ENCODE measurements at regions not wholly inside any gene's neighbourhood (a gene's known extent, or its start where the extent isn't known, plus 50 kb on each side); places are given as distances from the start of the nearest gene placed in this dataset.
A peak's percentile ranks its signal among the peaks of the same experiment; 100 is the strongest.
"Not testable (repeated sequence)": the region's sequence is repeated elsewhere in the genome, so short reads cannot be mapped to it uniquely, and the experiment has no call there.

DNA sequence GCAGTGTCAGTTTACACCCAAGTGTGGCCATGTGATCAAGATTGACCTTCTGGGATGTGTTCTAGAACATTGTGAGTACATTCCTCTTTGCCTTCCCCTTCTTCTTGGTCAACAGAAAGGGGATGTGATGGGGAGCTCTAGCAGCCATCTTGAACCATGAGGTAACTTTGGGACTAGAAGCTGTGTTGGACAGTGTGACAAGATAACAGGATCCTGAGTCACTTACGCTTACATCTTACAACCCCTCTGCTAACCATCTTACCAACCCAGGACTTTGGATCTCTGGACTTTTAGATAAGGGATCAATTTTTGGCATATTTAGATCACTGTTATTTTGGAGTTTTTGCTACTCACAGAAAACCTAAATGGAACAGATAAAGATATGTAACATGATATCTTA is 625.6 kb downstream of the BCOR start:
- no peak for DNase-seq (ENCODE audit: low read depth)

DNA sequence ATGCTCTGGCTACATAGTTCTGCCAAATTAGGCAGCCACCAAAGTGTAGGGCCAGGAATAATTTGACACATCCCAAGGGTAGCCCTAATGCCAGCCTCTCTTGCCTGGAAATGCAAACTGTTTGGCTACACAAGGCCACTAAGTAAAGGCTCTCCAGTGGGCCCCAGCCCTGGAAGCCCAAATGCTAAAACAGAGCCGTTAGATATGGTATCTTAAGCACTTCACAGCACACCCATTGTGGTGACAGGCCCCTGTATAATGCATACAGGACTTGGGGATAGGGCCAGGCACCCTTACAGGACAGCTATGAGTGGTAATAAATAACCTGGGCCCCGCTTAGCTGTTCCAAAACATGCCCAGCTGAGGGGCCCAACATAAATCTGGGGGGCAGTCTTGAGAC is 623.9 kb downstream of the BCOR start:
- DNase-seq (ENCODE audit: low read depth), result peak; percentile 0

GRCh38 chrX:39475372-39475771 is 622.4 kb downstream of the BCOR start:
- no peak for DNase-seq (ENCODE audit: low read depth)

- DNase-seq (ENCODE audit: low read depth), result no peak
Measured at GRCh38 chrX:39476604-39477021, 621.1 kb downstream of the BCOR start.

GRCh38 chrX:39477031-39477761 is 620.6 kb downstream of the BCOR start:
- DNase-seq (ENCODE audit: low read depth), result no peak

- no peak for DNase-seq (ENCODE audit: low read depth)
Measured at GRCh38 chrX:39477762-39478120, 620.0 kb downstream of the BCOR start.

GRCh38 chrX:39479856-39480255 is 617.9 kb downstream of the BCOR start:
- no peak for DNase-seq (ENCODE audit: low read depth)

- no peak for DNase-seq (ENCODE audit: low read depth)
Measured at GRCh38 chrX:39480963-39481362, 616.8 kb downstream of the BCOR start.

GRCh38 chrX:39481621-39482020 is 616.1 kb downstream of the BCOR start:
- no peak for DNase-seq (ENCODE audit: low read depth)

DNA sequence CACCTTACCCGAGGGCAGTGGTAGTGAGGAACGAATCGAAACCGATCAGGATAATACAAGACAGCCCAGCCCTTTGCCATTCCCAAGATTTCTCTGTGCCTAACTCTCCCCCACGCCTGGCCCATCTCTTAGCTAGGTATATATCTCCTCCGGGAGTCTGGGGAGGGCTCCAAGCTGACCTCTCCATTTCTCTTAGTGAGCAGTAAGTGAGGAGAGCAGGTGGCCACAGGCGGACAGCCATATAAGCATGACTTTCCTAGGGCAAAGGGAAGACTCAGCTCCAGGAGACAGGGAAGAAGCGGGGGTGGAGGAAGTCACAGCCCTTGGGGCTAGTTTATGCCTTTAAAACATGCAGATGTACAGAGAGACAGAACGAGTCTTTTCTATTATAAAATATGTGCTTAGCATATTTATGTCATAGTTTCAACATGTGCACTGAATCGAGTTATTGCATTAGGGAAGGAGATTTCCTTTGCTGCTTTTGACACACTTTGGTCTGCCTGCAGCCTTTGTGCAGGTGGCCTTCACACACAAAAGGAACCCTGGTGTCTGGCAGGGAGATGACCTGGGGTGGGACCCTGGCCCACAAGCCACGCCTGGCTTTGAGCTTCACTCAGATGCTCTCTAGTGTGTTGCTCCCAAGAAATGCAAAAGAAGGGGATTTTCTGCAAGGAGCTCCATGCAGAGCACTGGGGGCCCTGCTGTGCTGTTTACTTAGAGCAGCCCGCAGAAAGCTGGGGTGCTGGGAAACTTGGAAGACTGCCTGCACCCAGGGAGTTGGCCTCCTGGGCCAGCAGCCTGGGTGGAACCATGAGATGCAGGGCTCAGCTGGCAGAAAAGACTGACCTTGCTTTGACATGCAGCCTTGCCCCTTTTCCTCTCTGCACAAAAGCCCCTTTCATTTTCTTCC is 613.3 kb downstream of the BCOR start:
- DNase-seq (ENCODE audit: low read depth), result no peak

DNA sequence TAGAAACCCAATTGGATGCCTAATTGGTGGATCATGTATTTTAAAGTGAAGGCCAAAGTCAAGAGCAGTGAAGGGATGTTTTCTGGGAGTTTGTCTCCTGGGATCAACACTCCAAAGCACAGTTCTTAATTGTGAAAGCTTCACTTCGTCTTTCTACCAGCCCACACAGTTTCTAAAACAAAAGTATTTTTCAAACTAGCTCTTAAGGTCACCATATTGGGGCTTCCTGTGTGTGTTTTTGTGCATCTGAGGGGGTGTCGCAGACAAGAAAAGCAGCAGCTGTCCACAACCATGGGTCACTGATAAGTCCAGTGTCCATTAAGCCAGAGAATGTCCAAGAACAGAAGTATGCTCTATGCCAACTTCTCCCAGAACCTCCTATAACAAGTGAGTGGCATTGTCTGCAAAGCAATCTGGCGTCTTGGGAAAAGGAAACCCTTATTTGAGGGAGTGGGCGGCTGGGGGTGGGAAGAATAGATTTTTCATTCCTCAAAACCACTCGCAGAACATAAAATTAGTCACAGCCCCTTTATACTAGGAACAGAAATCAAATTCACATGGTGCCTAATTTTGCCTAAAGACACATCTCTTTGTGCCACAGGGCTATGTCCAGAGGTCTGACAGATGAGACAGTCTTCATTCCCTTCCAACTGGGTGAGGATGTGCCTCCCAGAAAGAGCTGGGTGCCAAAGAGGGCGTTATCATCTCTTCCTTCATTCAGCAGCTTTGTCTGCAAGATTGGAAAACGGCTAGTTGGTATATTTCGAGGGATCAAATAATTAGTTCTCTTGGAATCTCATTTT is 610.4 kb downstream of the BCOR start:
- DNase-seq (ENCODE audit: low read depth), result no peak

- DNase-seq (ENCODE audit: low read depth), result no peak
Measured at GRCh38 chrX:39487969-39488330, 609.8 kb downstream of the BCOR start.

- DNase-seq (ENCODE audit: low read depth), result no peak
Measured at GRCh38 chrX:39491548-39492297, 606.0 kb downstream of the BCOR start.

GRCh38 chrX:39492497-39493162 is 605.1 kb downstream of the BCOR start:
- no peak for DNase-seq (ENCODE audit: low read depth)

GRCh38 chrX:39493168-39493567 is 604.6 kb downstream of the BCOR start:
- no peak for DNase-seq (ENCODE audit: low read depth)

GRCh38 chrX:39497117-39497516 is 600.6 kb downstream of the BCOR start:
- not testable (repeated sequence) for DNase-seq (ENCODE audit: low read depth)

DNA sequence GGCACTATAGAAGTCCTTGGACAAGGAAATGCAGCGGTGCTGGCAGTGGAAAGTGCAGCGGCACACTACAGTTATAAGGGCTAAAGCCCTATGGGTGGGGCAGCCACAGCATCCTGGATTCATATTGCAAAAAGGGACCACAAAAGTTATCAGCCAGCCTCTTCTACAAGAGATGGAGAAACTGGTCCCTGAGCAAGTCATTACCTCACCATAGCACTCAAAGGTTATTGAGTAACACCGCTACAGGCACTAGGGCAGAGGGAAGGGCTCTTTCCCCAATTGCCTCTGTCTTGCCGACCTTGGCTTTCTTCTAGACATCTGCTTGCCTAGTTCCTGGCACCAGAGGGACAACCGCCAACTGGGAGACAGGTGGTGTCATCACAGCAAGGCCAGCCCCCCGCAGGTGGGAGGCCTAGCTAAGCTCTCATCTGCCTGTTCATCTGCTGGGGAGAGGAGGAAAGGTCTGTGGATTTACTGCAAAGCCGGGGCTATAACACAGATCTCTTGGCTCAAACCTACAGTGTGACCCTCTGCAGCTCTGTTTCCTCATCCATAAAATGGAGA is 600.0 kb downstream of the BCOR start:
- DNase-seq (ENCODE audit: low read depth), result no peak

GRCh38 chrX:39499996-39500395 is 597.8 kb downstream of the BCOR start:
- DNase-seq (ENCODE audit: low read depth), result peak; percentile 2

DNA sequence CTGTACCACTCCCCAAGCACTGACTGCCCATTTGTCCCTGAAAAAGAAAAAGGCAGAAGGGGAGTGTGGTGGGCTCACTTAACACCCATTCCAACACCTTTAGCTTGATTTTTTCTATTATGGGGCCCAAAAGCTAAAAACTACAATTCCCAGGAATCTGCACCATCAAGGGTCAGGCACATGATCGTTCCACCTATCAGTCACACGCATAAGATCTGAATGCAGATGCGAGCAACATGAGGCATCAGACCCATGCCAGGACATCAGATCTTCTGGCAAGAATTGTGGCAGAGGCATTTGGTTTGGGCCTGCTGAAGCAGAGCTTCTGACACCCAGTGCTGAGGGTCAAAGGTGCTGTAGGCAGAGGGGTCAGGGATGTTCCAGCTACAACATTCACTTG is 595.9 kb downstream of the BCOR start:
- DNase-seq (ENCODE audit: low read depth), result no peak

DNA sequence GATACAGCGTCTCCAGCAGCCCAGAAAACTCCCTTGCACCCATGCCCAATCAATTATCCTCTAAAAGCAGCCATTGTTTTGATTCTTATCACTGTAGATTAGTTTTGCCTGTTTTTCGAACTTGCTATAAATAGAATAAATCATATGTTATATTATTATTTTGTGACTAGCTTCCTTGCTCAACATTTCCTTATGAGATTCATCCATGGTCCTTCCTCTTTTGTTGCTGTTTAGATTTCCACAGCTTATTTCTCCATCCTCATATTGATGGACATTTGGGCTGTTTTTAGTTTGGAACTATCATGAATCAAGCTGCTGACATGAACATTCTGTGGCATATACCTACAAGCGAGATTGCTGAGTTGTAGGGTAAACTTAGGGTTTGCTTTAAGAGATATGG is 595.3 kb downstream of the BCOR start:
- no peak for DNase-seq (ENCODE audit: low read depth)

DNA sequence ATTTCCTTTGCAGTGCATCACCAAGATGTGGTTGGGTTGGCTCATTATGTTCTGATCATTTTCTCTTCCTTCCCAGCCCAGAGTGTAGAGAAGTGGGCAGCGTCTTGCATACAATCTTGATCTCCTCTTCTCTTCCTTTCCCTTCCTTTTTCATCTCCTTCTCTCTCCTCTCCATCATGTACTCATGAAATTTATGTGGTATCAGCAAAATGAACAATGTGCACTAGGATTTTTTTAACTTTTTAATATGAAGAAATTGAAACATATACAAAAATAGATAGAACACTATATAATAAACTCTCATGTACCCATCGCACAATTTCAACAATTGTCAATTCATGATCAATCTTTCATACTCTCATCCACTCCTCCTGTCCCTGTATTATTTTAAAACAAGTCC is 593.5 kb downstream of the BCOR start:
- no peak for DNase-seq (ENCODE audit: low read depth)

Data from EH (cell line).